Stimulated activated CD4-positive, alpha-beta T cell treated with anti-CD3 and anti-CD28 coated beads, Interleukin-4, amount 100 ng/mL, for 1 hour (primary cell): ENCODE measurements at regions not wholly inside any gene's neighbourhood (a gene's known extent, or its start where the extent isn't known, plus 50 kb on each side); places are given as distances from the start of the nearest gene placed in this dataset.
A peak's percentile ranks its signal among the peaks of the same experiment; 100 is the strongest.
"Not testable (repeated sequence)": the region's sequence is repeated elsewhere in the genome, so short reads cannot be mapped to it uniquely, and the experiment has no call there.

Experiments used
- DNase-seq: peaks from one replicate; pipeline ENCODE4 v3.0.0-alpha.2; 2020

DNA sequence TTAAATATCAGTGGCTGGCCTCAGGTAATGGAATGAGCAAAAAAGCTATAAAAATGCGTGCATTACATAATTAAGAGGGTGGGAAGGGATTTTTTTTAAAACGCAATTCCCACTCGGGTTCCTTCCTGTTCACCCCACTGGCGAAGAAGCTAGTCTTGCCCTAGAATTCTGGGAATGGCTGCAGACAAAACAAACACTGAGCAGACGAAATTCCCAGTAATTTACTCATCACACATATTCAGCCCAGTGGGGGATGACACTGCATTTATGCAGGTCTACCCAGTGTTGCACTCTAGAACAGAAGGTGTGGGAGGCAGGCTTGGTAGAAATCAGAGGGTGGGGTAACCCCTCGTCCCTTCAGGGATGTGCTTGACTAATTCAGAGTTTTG lies 2695.0 kb upstream of the DEFB115 start:
- no peak for DNase-seq

DNA sequence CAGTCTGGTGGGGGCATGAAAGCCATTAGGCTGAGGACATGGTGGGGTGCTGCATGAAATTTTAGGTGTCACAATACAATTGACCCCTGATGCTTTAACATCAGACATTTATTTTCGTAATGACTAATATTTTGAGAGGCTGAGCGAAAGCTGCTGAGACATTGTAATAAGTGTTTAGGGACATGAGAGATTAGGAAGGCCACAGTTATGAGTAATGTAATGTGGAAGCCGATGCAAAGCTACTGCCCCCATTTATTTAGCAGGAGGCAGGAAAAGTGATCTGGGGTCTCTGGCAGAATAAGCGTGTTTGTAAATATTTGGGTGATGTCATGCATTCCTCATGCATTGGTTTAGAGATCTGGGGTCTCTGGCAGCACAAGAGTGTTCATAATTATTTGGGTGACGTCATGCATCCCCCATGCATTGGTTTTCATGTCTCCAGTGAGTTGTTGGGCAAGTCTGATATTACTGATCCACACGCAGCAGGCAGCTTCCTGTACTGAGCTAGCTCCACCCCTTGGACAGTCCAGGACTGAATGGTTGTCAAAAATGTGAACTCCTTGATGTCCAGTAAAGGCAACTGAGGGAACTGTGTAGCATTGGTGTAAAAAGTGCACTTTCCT lies 2694.5 kb upstream of the DEFB115 start:
- DNase-seq: not testable (repeated sequence)

- DNase-seq: not testable (repeated sequence)
These were observed 2693.4 kb upstream of the DEFB115 start for GRCh38 chr20:28564024-28564423.

GRCh38 chr20:28564688-28565463 lies 2692.6 kb upstream of the DEFB115 start:
- DNase-seq: not testable (repeated sequence)

DNA sequence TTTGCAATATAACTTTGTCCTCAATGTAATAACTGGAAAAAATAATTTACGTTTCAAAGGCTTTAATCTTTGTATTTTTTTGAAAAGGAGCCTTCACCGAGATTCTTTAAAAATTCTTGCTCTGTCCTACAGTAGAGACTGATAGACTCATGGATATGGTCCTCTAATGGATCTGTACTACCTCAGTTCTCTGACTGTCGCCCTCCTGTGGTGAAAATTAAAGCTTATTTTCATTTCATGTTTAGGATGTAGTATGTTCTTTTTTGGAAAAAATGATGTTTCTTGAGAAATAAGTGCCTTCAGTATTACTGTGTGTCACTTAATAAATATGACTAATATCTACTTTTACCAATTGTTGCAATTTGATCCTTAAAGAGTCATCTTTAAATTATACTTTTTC lies 2681.5 kb upstream of the DEFB115 start:
- DNase-seq: not testable (repeated sequence)

- not testable (repeated sequence) for DNase-seq
These were observed 2665.8 kb upstream of the DEFB115 start for GRCh38 chr20:28591680-28592079.

DNA sequence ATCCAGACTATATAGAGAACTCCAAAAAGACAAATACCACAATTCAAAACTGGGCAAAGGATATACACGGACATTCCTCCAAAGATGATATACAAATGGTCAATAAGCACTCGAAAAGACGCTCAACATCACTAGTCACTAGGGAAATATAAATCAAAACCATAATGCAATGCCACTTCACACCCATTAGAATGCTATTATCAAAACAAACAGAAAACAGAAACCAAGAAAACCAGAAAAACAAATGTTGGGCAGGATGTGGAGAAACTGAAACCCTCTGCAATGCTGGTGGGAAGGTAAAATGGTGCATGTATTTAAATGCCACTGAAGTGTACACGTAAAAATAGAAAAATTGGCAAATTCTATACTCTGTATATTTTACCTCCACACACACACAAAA lies 2664.1 kb upstream of the DEFB115 start:
- DNase-seq: not testable (repeated sequence)

DNA sequence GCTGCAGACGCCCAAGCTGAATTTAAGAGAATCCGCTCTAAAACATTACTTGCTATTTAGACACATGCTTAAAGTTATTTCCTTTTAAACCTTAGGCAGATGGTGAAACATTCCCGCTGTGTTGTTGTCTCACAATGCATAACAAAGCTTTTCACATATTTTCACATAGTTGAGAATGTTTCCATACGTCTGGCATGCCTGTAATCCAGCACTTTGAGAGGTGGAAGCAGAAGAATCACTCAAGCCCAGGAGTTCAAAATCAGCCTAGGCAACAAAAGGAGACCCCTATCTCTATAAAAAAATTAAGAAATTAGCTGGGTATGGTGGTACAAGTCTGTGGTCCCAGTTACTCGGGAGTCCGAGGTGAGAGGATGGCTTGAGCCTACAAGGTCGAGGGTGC lies 2663.0 kb upstream of the DEFB115 start:
- DNase-seq: not testable (repeated sequence)

- DNase-seq: not testable (repeated sequence)
These were observed 2655.5 kb upstream of the DEFB115 start for GRCh38 chr20:28602006-28602402.

GRCh38 chr20:28602403-28603217 lies 2654.9 kb upstream of the DEFB115 start:
- DNase-seq: peak; percentile 75

GRCh38 chr20:28603218-28603577 lies 2654.3 kb upstream of the DEFB115 start:
- DNase-seq: not testable (repeated sequence)

DNA sequence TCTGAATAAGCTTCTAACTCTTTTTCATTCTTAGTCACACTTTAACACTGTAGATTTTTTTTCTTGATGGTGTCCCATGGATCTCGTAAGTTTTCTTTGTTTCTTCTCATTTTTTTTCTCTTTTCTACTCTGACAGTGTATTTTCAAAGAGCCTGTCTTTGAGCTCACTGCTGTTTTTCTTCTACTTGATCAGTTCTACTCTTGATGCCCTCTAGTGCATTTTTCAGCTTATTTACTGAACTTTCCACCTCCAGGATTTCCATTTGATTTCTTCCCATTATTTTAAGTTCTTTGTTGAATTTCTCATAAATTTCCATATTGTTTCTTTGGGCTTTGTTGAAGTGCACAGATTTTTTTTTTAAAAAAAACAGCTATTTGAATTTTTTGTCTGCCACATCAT lies 2641.1 kb upstream of the DEFB115 start:
- no peak for DNase-seq

DNA sequence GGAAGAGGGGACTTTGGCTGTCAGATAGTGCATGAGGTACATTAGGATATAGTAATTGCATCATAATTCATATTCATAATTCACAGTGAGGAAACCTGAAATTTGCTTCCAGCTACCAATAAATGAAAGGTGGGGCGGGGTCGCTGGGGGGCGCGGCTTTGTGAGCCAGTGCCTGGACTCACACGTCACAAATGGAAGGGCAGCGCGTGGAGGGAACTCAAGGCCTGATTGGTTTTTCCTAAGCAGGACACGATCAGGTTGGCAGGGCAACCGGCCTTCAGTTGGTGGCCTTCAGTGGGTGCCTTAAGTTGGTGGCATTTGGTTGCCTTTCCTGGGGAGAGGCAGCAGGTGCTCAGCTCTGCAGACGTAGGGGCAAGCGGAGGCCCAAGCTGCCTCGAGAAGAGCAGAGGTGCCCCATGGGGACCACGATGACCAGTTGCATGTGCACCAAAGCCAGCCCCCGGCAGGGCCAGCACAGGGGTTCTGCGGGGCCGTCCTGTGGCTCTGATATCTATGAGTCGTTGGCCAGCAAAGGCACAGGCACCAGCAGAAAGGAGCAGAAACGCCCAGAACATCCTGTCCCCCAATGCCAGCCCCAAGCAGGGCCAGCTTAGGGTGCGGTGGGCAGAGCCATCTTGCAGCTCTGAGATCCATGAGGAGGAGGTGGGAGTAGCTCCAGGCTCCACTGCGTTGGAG lies 2637.4 kb upstream of the DEFB115 start:
- not testable (repeated sequence) for DNase-seq

GRCh38 chr20:28625112-28625511 lies 2632.4 kb upstream of the DEFB115 start:
- not testable (repeated sequence) for DNase-seq

- not testable (repeated sequence) for DNase-seq
These were observed 2616.6 kb upstream of the DEFB115 start for GRCh38 chr20:28640831-28641230.
